Erythroblast (primary cell): ENCODE measurements at regions not wholly inside any gene's neighbourhood (a gene's known extent, or its start where the extent isn't known, plus 50 kb on each side); places are given as distances from the start of the nearest gene placed in this dataset.

ENCODE experiments used
- GATA1 ChIP-seq: IDR thresholded peaks from 2 replicates; pipeline ENCODE4 v1.6.1; 2011; ENCODE audit warnings: low read depth, mild to moderate bottlenecking, control low read depth, low read length, moderate library complexity
- POLR2A ChIP-seq: IDR thresholded peaks from 2 replicates; pipeline ENCODE4 v1.6.1; 2011; ENCODE audit warnings: mild to moderate bottlenecking, low read length

GRCh38 chr12:93022603-93023340 lies 93.7 kb upstream of the EEA1 start:
- no peak for TF ChIP-seq POLR2A
- no peak for TF ChIP-seq GATA1
